Thyroid gland (tissue), 4 donors: ENCODE measurements at regions not wholly inside any gene's neighbourhood (a gene's known extent, or its start where the extent isn't known, plus 50 kb on each side); places are given as distances from the start of the nearest gene placed in this dataset.

Experiments used
- CTCF ChIP-seq, 6 experiments: fragments of 200-600 bp in 3 of 6; fragments of 450-650 bp in 3 of 6; sonication (generic) in 3 of 6; IDR thresholded peaks; one replicate each; pipeline ENCODE4 v1.5.1; 2016 to 2019; ENCODE audit warnings: antibody characterized with exemption in 6 of 6, mild to moderate bottlenecking in 2 of 6, inconsistent platforms in 1 of 6, moderate library complexity in 1 of 6
- POLR2A ChIP-seq, 2 donors: fragments of 450-650 bp; IDR thresholded peaks; one replicate each; pipeline ENCODE4 v1.6.1; 2017; ENCODE audit warnings: antibody characterized with exemption in 2 of 2, mild to moderate bottlenecking in 2 of 2, moderate library complexity in 1 of 2

GRCh38 chr5:56346741-56347535 is 113.8 kb upstream of the ANKRD55 start:
- TF ChIP-seq CTCF (IDR thresholded peaks at IDR 0.05) (no peak), POLR2A (IDR thresholded peaks at IDR 0.05) (no peak)
